ENCODE measurements at regions not wholly inside any gene's neighbourhood (a gene's known extent, or its start where the extent isn't known, plus 50 kb on each side); places are given as distances from the start of the nearest gene placed in this dataset.

DNA sequence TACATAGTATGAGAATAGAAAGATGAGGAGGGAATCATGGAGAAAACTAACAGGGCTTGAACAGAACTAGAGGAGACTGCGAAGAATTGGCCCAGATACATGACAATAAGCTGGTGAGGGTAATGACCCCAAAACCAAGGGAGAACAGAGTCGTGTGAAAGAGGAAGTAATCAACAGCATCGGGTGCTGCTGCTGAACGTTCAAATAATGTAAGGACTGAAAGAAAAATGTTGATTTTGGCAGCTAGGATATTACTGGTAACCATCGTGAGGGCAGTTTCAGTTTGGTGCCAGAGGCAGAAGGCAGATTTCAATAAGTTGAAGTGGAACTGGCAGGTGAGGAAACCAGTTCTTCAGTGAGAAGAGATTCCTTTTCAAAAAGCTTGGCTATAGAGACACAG lies 66.8 kb upstream of the SMC2 start:
- TF ChIP-seq POLR2A (IDR thresholded peaks at IDR 0.05; ENCODE audit: low read depth, low read length), result no peak
- no peak for TF ChIP-seq POLR2AphosphoS5 (IDR thresholded peaks at IDR 0.05; ENCODE audit: low read depth, low read length)
